Neural cell (in vitro differentiated cells): ENCODE measurements at regions not wholly inside any gene's neighbourhood (a gene's known extent, or its start where the extent isn't known, plus 50 kb on each side); places are given as distances from the start of the nearest gene placed in this dataset.

Experiments used
- EZH2 ChIP-seq: fragments of 200-600, 300-800 bp; shearing (Covaris generic), sonication (generic); IDR thresholded peaks from 2 replicates; pipeline ENCODE4 v1.6.1; 2014; ENCODE audit warnings: antibody characterized with exemption, low read length, borderline replicate concordance, mild to moderate bottlenecking; ENCODE audit not compliant: insufficient read depth, poor library complexity, severe bottlenecking
- POLR2AphosphoS5 ChIP-seq: IDR thresholded peaks from 2 replicates; pipeline ENCODE4 v1.6.1; 2012
- RAD21 ChIP-seq: fragments of 450-650 bp; conservative IDR thresholded peaks from 2 replicates; pipeline ENCODE4 v1.6.1; 2014; ENCODE audit warnings: antibody characterized with exemption, mild to moderate bottlenecking, moderate library complexity
- SMC3 ChIP-seq: fragments of 450-650 bp; conservative IDR thresholded peaks from 2 replicates; pipeline ENCODE4 v1.6.1; 2014; ENCODE audit warnings: antibody characterized with exemption, mild to moderate bottlenecking, moderate library complexity; ENCODE audit not compliant: poor library complexity
- TAF1 ChIP-seq: IDR thresholded peaks from 2 replicates; pipeline ENCODE4 v1.6.1; 2012; ENCODE audit warnings: low read depth
- TF ChIP-seq, protein P1 (sequence below): fragments of 450-650 bp; IDR thresholded peaks from 2 replicates; pipeline ENCODE4 v1.5.1; 2014; ENCODE audit warnings: antibody characterized with exemption, mild to moderate bottlenecking, moderate library complexity; ENCODE audit not compliant: poor library complexity, severe bottlenecking

DNA sequence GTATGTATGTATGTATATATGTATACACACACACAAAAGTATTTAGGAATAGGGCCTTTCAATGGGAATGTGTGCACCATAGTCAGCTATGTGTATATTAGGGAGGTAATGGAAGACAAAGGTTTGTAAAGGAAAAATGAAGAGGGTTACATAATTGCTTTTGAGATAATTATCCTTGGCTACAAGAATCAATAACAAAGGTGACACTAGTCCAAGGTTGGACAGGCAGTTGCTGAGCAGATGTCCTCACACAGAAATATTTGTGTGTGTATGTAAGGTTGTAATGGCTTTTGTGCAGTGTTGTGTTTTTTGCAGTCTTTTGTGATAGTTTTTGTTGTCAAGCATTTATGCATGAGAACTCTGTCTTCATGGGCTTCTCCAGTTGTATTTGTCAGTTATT, 157.9 kb upstream of the MARCKS start:
- TF ChIP-seq, protein P1, sequence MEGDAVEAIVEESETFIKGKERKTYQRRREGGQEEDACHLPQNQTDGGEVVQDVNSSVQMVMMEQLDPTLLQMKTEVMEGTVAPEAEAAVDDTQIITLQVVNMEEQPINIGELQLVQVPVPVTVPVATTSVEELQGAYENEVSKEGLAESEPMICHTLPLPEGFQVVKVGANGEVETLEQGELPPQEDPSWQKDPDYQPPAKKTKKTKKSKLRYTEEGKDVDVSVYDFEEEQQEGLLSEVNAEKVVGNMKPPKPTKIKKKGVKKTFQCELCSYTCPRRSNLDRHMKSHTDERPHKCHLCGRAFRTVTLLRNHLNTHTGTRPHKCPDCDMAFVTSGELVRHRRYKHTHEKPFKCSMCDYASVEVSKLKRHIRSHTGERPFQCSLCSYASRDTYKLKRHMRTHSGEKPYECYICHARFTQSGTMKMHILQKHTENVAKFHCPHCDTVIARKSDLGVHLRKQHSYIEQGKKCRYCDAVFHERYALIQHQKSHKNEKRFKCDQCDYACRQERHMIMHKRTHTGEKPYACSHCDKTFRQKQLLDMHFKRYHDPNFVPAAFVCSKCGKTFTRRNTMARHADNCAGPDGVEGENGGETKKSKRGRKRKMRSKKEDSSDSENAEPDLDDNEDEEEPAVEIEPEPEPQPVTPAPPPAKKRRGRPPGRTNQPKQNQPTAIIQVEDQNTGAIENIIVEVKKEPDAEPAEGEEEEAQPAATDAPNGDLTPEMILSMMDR: no peak
- no peak for TF ChIP-seq POLR2AphosphoS5
- no peak for TF ChIP-seq TAF1
- TF ChIP-seq EZH2: no peak
- no peak for TF ChIP-seq RAD21
- no peak for TF ChIP-seq SMC3
